HUES48 (cell line): ENCODE measurements at regions not wholly inside any gene's neighbourhood (a gene's known extent, or its start where the extent isn't known, plus 50 kb on each side); places are given as distances from the start of the nearest gene placed in this dataset.

ENCODE experiments used
- H3K27ac ChIP-seq: one replicate; pipeline ENCODE4 v1.7.0; 2013; ENCODE audit warnings: low read depth, low read length, inconsistent platforms
- H3K27me3 ChIP-seq: 2 replicates; pipeline ENCODE4 v1.6.1; 2013; ENCODE audit warnings: mild to moderate bottlenecking, low read length; ENCODE audit not compliant: control insufficient read depth, insufficient read depth
- H3K36me3 ChIP-seq: 2 replicates; pipeline ENCODE4 v1.6.1; 2013; ENCODE audit warnings: low read length; ENCODE audit not compliant: control insufficient read depth, insufficient read depth
- H3K4me1 ChIP-seq: 2 replicates; pipeline ENCODE4 v1.6.1; 2013; ENCODE audit warnings: mild to moderate bottlenecking, low read length; ENCODE audit not compliant: control insufficient read depth, insufficient read depth
- H3K4me3 ChIP-seq: 2 replicates; pipeline ENCODE4 v1.5.1; 2013; ENCODE audit warnings: mild to moderate bottlenecking, low read depth, low read length
- H3K9ac ChIP-seq: 2 replicates; pipeline ENCODE4 v1.6.1; 2013; ENCODE audit warnings: mild to moderate bottlenecking, low read depth, low read length, moderate library complexity
- H3K9me3 ChIP-seq: 2 replicates; pipeline ENCODE4 v1.6.1; 2013; ENCODE audit warnings: low read length; ENCODE audit not compliant: control insufficient read depth, insufficient read depth

DNA sequence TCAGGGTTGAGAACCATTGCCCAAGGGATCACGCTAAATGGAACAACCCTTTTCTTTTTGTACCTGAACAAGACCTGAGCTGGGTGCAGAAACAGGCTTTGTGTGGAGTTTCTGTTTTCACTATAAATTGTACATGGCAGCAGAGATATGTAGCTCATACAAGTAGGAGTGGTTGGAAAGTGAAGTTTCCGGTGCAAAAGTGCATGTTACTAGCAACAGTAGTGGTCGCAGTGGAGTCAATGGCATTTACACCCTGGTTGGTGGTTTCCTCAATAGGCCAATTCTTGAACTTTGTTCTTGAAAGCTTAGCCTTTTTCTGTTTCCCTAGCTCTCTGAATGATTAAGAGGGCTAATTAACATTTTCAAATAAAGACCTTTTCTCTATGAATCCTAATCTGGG, 170.7 kb downstream of the NEBL start:
- no peaks in the 10 kb centered on the region for H3K4me1 ChIP-seq
- no peaks in the 10 kb centered on the region for H3K36me3 ChIP-seq
- no peak overlapping the region for H3K27ac ChIP-seq
- no peak overlapping the region for H3K9ac ChIP-seq
- no peak overlapping the region for H3K4me3 ChIP-seq
- peaks cover 7% of the 10 kb centered on the region for H3K9me3 ChIP-seq
- no peaks in the 10 kb centered on the region for H3K27me3 ChIP-seq

GRCh38 chr10:20714979-20715378, 182.1 kb downstream of the NEBL start:
- Histone ChIP-seq H3K4me3 (no peak overlapping the region), H3K27me3 (no peaks in the 10 kb centered on the region), H3K27ac (no peak overlapping the region), H3K9me3 (no peaks in the 10 kb centered on the region), H3K36me3 (no peaks in the 10 kb centered on the region), H3K9ac (no peak overlapping the region), H3K4me1 (peaks cover 5% of the 10 kb centered on the region; the same call in 1 of the 2 replicates)

DNA sequence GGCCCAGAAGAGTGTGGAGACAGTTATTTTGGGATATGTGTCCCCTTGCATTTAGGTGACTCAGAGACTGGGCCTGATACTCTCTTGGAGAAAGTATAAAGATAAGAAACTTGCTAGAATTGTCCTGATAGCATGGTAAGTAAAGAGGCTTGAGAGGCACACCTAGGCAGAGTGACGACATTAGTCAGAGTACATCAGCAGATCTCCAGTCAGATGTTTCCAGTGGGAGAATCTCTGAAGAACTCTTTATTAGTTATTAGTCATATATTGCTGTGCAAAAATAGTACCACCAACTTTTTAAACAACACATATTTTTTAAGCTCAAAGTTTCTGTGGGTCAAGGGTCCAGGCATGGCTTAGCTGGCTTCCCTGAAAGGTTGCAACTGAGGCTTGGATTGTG, 182.6 kb downstream of the NEBL start:
- Histone ChIP-seq H3K9me3 (no peaks in the 10 kb centered on the region), H3K27me3 (no peaks in the 10 kb centered on the region), H3K27ac (no peak overlapping the region), H3K4me1 (peaks cover 5% of the 10 kb centered on the region; the same call in 1 of the 2 replicates), H3K36me3 (no peaks in the 10 kb centered on the region), H3K4me3 (no peak overlapping the region), H3K9ac (no peak overlapping the region)

- no peak overlapping the region for H3K4me3 ChIP-seq
- peaks cover 5% of the 10 kb centered on the region; the same call in 1 of the 2 replicates for H3K4me1 ChIP-seq
- H3K9me3 ChIP-seq, result no peaks in the 10 kb centered on the region
- H3K36me3 ChIP-seq, result no peaks in the 10 kb centered on the region
- peaks cover 3% of the 10 kb centered on the region; the same call in 1 of the 2 replicates for H3K27me3 ChIP-seq
- H3K9ac ChIP-seq, result no peak overlapping the region
- H3K27ac ChIP-seq, result no peak overlapping the region
These were observed 183.7 kb downstream of the NEBL start for GRCh38 chr10:20713420-20713819.

GRCh38 chr10:20712774-20713173, 184.3 kb downstream of the NEBL start:
- Histone ChIP-seq H3K36me3 (no peaks in the 10 kb centered on the region), H3K27ac (no peak overlapping the region), H3K27me3 (peaks cover 10% of the 10 kb centered on the region), H3K9me3 (no peaks in the 10 kb centered on the region), H3K4me3 (no peak overlapping the region), H3K9ac (no peak overlapping the region), H3K4me1 (peaks cover 5% of the 10 kb centered on the region; the same call in 1 of the 2 replicates)

DNA sequence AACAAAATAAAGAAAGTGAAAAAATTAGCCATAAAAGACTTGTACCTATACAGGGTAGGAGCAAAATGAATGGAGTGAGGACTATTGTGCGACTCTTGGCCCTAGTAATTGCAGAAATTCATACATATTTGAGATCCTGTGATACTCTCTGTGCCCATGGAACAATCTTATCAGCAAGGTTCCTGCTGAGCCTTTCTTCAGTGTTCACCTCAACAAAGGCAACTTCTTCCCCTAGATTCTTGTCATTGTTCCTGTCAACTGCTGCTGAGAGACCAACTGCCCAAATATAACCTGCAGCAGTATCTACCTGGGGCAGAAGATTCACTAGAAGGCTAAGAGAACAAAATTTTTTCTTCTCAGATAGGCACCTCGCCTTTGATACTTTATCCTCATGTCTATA, 187.4 kb downstream of the NEBL start:
- no peak overlapping the region for H3K27ac ChIP-seq
- H3K4me3 ChIP-seq, result no peak overlapping the region
- peaks cover 20% of the 10 kb centered on the region for H3K27me3 ChIP-seq
- H3K9me3 ChIP-seq, result no peaks in the 10 kb centered on the region
- H3K4me1 ChIP-seq, result peaks cover 5% of the 10 kb centered on the region; the same call in 1 of the 2 replicates
- H3K36me3 ChIP-seq, result no peaks in the 10 kb centered on the region
- H3K9ac ChIP-seq, result no peak overlapping the region

DNA sequence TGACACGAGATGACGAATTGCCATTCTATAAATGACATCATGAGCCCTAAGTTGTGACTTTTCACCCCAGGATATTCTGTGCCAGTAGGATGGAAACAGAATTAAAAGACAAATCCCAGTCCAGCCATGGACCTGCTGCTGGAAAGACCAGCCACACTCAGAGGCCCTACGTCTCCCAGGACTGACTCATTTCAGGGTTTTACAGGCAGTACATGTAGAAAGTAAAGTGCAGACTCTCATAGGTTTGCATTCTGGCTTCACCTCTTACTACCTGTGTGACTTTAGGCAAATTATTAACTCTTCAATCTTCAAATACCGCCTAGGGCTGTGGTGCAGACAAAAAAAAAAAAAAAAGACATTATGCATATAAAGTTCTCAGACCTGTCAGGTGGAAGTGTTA, 188.8 kb downstream of the NEBL start:
- Histone ChIP-seq H3K4me3 (no peak overlapping the region), H3K27me3 (peaks cover 20% of the 10 kb centered on the region)

DNA sequence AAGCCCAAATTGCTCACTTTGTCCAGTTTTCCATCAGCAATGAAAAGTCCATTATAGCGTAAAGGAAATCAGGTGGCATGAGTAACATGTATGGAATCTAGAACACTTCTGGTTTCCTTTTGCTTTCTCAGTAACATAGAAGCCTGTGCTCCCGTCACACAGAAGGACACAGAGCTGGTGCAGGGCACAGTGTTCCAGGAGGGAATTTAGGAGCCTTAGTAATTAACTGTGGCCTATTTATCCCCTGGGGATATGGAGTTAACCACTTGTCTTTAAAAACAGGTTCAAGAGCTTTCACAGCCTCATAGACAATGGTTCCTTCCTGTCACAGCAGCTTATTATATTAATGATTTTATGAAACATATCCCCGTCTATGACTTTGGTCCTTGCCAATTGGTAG, 189.9 kb downstream of the NEBL start:
- no peak overlapping the region for H3K9ac ChIP-seq
- H3K27me3 ChIP-seq, result peaks cover 20% of the 10 kb centered on the region
- no peaks in the 10 kb centered on the region for H3K36me3 ChIP-seq
- no peak overlapping the region for H3K4me3 ChIP-seq
- no peak overlapping the region for H3K27ac ChIP-seq
- H3K9me3 ChIP-seq, result no peaks in the 10 kb centered on the region
- no peaks in the 10 kb centered on the region for H3K4me1 ChIP-seq

More for the DNA sequence above, 188.8 kb downstream of the NEBL start:
- Histone ChIP-seq H3K9ac (no peak overlapping the region), H3K27ac (no peak overlapping the region), H3K36me3 (no peaks in the 10 kb centered on the region), H3K4me1 (peaks cover 4% of the 10 kb centered on the region; the same call in 1 of the 2 replicates), H3K9me3 (no peaks in the 10 kb centered on the region)

DNA sequence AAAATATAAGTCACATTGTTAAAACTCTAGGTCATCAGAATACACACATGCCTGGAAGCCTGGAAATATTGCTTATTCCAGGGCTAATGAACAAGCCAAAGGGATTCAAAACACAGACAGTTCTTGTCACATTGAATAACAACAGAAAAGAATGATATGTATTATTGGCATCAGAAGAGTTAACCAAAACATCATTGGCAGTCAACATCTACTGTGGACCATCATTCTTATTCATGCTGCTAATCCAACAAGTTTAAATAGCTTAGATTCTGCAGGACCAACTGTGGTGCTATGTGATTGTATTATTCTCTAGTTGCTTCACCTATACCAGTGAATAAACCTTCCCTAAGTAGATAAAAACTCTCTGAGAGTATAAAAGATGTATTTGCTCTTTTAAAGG, 198.3 kb downstream of the NEBL start:
- peak overlapping the region; percentile 52 for H3K27ac ChIP-seq
- no peaks in the 10 kb centered on the region for H3K27me3 ChIP-seq
- no peak overlapping the region for H3K9ac ChIP-seq
- H3K9me3 ChIP-seq, result no peaks in the 10 kb centered on the region
- H3K36me3 ChIP-seq, result no peaks in the 10 kb centered on the region
- no peak overlapping the region for H3K4me3 ChIP-seq
- H3K4me1 ChIP-seq, result peaks cover 21% of the 10 kb centered on the region

GRCh38 chr10:20694296-20694695, 202.8 kb downstream of the NEBL start:
- Histone ChIP-seq H3K9me3 (no peaks in the 10 kb centered on the region), H3K36me3 (no peaks in the 10 kb centered on the region), H3K4me1 (peaks cover 35% of the 10 kb centered on the region), H3K9ac (no peak overlapping the region; the same call in 1 of the 2 replicates), H3K4me3 (no peak overlapping the region), H3K27ac (peak overlapping the region; percentile 36), H3K27me3 (no peaks in the 10 kb centered on the region)

DNA sequence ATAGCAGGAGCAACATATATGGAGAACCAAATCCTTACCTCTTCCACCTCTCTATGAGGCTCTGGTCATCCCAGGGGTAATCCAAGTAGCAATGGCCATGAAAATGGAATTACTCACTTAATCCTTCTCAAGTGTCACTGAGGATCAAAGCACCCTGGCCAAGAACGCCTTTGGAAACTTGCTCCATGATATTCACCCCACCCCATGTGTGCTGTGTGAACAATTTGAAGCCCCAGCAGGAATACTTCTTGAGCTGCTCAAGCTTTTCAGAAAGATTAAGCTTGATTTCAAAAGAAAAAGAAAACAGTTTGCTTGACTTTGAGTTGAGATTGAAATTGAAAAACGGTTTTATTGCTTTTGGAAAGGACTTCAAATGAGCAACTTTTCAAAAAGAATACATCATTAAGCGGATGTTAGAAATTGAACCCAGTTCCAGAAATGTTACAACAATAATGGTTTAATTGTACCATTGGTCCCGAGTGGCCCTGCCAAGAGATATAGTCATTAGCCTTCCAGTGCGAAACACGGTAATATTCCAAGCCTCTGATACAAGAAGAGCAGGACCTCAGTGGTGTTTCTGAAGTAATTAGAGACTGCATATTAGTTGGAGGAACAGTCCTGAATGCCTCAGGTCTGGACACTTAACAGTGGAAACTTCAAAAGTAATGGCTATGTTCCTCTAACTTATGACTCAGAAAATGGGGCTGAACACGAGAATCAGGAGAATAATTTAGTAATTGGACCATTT, 208.1 kb downstream of the NEBL start:
- Histone ChIP-seq H3K9me3 (no peaks in the 10 kb centered on the region), H3K36me3 (no peaks in the 10 kb centered on the region), H3K4me1 (peaks cover 19% of the 10 kb centered on the region), H3K4me3 (no peak overlapping the region), H3K9ac (no peak overlapping the region), H3K27ac (no peak overlapping the region), H3K27me3 (no peaks in the 10 kb centered on the region)
